ENCODE measurements at regions not wholly inside any gene's neighbourhood (a gene's known extent, or its start where the extent isn't known, plus 50 kb on each side); places are given as distances from the start of the nearest gene placed in this dataset.

GRCh38 chr16:35793601-35794000, 2334.2 kb downstream of the TP53TG3F start:
- whole genome bisulfite sequencing, 3 donors, result 51% methylated on average over 3 of the region's 3 CpGs

GRCh38 chr16:35794896-35795295, 2335.5 kb downstream of the TP53TG3F start:
- H3K4me3 ChIP-seq, result no peak overlapping the region
- no peak for DNase-seq
- no peaks in the 10 kb centered on the region for H3K27me3 ChIP-seq
- 51 to 55% (median 54%) methylated on average over 6 of the region's 6 CpGs for WGBS, 3 donors
- H3K9me3 ChIP-seq, result no peaks in the 10 kb centered on the region
- H3K4me1 ChIP-seq (ENCODE audit: insufficient read depth), result no peaks in the 10 kb centered on the region
- no peak for TF ChIP-seq CTCF (IDR thresholded peaks at IDR 0.05)
- TF ChIP-seq EP300 (IDR thresholded peaks at IDR 0.05), result no peak
- no peak for TF ChIP-seq POLR2A (IDR thresholded peaks at IDR 0.05)
- H3K27ac ChIP-seq, result no peak overlapping the region
- no peaks in the 10 kb centered on the region for H3K36me3 ChIP-seq
- intact Hi-C loops (cut with DNase I), result no loop called here

More at GRCh38 chr16:35793601-35794000, 2334.2 kb downstream of the TP53TG3F start:
- no peak for DNase-seq
- no peaks in the 10 kb centered on the region for H3K27me3 ChIP-seq
- H3K4me3 ChIP-seq, result no peak overlapping the region
- H3K36me3 ChIP-seq, result no peaks in the 10 kb centered on the region
- H3K4me1 ChIP-seq (ENCODE audit: insufficient read depth), result no peaks in the 10 kb centered on the region
- no peak for TF ChIP-seq POLR2A (IDR thresholded peaks at IDR 0.05)
- no peak for TF ChIP-seq CTCF (IDR thresholded peaks at IDR 0.05)
- no peak for TF ChIP-seq EP300 (IDR thresholded peaks at IDR 0.05)
- no peaks in the 10 kb centered on the region for H3K9me3 ChIP-seq
- H3K27ac ChIP-seq, result no peak overlapping the region
- intact Hi-C loops (cut with DNase I), result no loop called here

- TF ChIP-seq EP300 (IDR thresholded peaks at IDR 0.05), result no peak
- no peak for TF ChIP-seq POLR2A (IDR thresholded peaks at IDR 0.05)
- TF ChIP-seq CTCF (IDR thresholded peaks at IDR 0.05), result no peak
- no peak overlapping the region for H3K27ac ChIP-seq
- H3K4me1 ChIP-seq (ENCODE audit: insufficient read depth), result no peaks in the 10 kb centered on the region
- no peak overlapping the region for H3K4me3 ChIP-seq
- H3K27me3 ChIP-seq, result no peaks in the 10 kb centered on the region
- H3K9me3 ChIP-seq, result no peaks in the 10 kb centered on the region
- WGBS, 3 donors, result 66 to 73% (median 66%) methylated on average over 33 of the region's 33 CpGs
- no peaks in the 10 kb centered on the region for H3K36me3 ChIP-seq
- DNase-seq, result no peak
- intact Hi-C loops (cut with DNase I), result no loop called here
Measured at GRCh38 chr16:35795361-35796029, 2336.1 kb downstream of the TP53TG3F start.

- no peak for DNase-seq
- intact Hi-C loops (cut with DNase I), result no loop called here
- WGBS, 3 donors, result 58 to 71% (median 65%) methylated on average over 3 of the region's 3 CpGs
- Histone ChIP-seq H3K27ac (no peak overlapping the region), H3K27me3 (no peaks in the 10 kb centered on the region), H3K4me3 (no peak overlapping the region), H3K36me3 (no peaks in the 10 kb centered on the region), H3K9me3 (no peaks in the 10 kb centered on the region), H3K4me1 (ENCODE audit: insufficient read depth) (no peaks in the 10 kb centered on the region)
- TF ChIP-seq EP300 (IDR thresholded peaks at IDR 0.05) (no peak), POLR2A (IDR thresholded peaks at IDR 0.05) (no peak), CTCF (IDR thresholded peaks at IDR 0.05) (no peak)
Measured at GRCh38 chr16:35797811-35798210, 2338.4 kb downstream of the TP53TG3F start.
